GM19240 (cell line): ENCODE measurements at regions not wholly inside any gene's neighbourhood (a gene's known extent, or its start where the extent isn't known, plus 50 kb on each side); places are given as distances from the start of the nearest gene placed in this dataset.

Experiments used
- DNase-seq: peaks from one replicate; pipeline ENCODE4 v3.0.0; 2011; ENCODE audit warnings: low spot score; ENCODE audit not compliant: insufficient read length

DNA sequence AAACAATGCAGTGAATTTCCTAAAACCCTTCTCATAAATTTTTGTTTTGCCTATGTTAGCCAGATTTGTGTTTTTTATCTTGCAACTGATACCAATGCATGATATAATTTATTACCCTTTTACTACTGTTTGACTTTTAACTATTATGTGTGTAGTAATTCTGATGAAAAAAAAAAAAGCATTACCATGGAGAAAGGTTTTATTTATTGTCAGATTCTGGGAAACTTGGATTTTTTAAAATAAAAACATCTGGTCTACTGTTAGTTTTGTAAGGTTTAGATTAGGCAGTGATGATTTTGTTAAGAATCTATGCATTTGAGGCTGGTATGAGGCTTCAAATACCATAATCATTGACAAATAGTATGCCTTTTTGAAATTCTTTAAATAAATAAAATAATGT is 470.4 kb upstream of the ROBO1 start:
- DNase-seq, result no peak

DNA sequence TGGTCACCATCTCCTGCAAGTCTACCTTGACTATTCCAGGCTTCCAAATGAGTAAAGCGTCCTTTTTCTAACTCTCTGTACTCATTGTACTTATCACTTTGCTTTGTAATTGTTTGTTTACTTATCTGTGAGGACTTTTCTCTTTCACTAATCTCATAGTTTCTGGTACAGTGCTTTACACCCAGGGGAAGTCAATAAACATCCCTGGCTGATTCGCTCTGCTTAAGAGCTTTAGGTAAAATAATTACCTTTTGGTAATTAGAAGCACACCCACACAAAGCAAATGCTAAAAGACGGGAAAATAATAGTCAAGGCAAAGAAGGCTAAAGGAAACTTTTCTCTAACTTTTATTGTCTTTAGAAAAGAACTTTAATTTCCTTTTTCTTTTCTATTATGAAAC is 466.9 kb upstream of the ROBO1 start:
- DNase-seq, result no peak

GRCh38 chr3:80233576-80233975 is 465.8 kb upstream of the ROBO1 start:
- no peak for DNase-seq

DNA sequence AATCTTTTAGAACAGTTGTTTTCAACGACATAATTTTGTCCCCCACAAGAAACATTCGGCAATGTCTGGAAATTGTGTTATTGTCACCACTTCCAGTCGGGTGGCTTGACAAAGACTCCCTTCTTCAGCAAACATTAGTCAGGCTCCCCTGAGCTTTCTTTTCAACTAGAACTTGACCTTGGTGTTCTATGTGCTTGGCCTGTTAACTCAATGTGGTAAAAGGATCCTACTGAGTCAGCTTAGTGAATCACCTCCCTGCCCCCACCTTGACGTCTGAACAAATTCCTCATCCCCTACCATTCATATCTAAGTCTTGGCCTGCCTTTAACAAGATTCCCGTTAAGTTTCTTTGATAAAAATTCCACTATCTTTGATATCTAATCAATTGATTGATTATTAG is 465.0 kb upstream of the ROBO1 start:
- DNase-seq, result no peak

DNA sequence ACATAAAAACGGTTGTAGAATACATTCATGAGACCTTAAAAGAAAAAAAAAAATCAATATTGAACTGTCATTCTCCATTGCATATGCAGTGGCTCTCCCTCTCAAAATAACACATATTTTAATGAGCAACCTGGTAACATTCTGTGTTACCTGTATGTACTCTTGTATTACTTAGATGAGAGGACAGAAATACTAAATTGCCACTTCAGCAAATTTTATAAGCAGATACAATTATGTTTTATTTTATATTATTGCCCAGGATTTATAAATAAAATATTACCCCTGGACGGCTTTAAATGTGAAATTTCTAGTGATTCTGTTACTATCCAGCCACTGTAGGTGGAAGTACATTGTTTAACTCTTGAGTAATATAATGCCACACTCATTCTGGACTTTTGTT is 463.2 kb upstream of the ROBO1 start:
- no peak for DNase-seq

GRCh38 chr3:80227216-80227615 is 459.4 kb upstream of the ROBO1 start:
- no peak for DNase-seq

GRCh38 chr3:80215191-80215590 is 447.4 kb upstream of the ROBO1 start:
- no peak for DNase-seq

DNA sequence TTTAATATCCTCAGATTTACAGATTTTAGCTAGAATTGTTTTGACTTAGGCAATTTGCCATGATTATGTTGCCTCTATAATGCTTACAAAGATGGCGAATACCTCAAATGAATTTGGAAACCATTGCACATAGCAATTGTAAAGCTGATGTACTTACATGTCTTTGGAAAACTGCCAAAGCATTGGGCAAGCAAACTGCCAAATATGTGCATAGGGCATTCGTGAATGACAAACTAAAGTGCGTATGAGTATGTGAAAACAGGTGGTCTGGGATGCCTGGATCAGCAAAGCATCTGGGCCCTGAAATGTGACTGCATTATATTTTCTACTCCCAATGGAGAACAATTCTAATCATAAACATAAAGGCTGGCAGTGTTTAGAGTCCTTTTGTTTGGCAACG is 445.3 kb upstream of the ROBO1 start:
- DNase-seq, result no peak

DNA sequence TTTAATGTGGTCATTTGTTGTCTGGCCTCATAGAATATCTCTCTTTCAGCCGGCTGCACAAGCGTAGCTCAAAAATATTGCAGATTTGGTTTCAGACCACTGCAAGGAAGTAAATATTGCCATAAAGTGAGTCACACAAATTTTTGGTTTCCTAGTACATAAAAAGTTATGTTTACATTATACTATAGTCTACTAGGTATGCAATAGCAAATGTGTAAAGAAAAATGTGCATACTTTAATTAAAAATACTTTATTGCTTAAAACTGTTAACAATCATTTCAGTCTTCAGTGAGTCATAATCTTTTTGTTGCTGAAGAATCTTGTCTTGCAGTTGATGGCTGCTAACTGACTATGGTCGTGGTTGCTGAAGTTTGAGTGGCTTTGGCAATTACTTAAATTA is 425.1 kb upstream of the ROBO1 start:
- DNase-seq, result no peak

- DNase-seq, result no peak
Measured at GRCh38 chr3:80190051-80190450, 422.3 kb upstream of the ROBO1 start.

GRCh38 chr3:80187981-80188380 is 420.2 kb upstream of the ROBO1 start:
- DNase-seq, result no peak

GRCh38 chr3:80159990-80160506 is 392.2 kb upstream of the ROBO1 start:
- no peak for DNase-seq

- DNase-seq, result no peak
Measured at GRCh38 chr3:80158332-80158731, 390.5 kb upstream of the ROBO1 start.

- DNase-seq, result no peak
Measured at GRCh38 chr3:80157546-80157945, 389.7 kb upstream of the ROBO1 start.

- no peak for DNase-seq
Measured at GRCh38 chr3:80152692-80153091, 384.9 kb upstream of the ROBO1 start.

GRCh38 chr3:80142714-80143113 is 374.9 kb upstream of the ROBO1 start:
- DNase-seq, result no peak

DNA sequence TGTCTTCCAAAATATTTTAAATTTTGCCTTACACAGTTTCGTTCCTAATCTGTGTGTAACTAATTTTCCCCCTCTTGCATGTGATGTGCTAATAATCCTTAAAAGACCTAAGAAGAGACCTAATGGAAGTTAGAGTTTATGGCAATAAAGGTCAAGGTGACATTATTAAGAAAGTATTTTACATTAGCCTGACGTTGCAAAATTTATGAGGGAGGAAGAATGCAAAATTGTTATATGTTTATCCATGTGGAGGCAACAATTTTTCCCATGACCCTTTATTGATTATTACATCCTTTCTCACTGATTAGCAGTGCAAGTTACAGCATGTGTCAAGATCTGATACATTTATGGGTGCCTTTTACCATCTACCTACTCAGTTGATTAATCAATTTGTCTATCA is 373.8 kb upstream of the ROBO1 start:
- DNase-seq, result no peak

DNA sequence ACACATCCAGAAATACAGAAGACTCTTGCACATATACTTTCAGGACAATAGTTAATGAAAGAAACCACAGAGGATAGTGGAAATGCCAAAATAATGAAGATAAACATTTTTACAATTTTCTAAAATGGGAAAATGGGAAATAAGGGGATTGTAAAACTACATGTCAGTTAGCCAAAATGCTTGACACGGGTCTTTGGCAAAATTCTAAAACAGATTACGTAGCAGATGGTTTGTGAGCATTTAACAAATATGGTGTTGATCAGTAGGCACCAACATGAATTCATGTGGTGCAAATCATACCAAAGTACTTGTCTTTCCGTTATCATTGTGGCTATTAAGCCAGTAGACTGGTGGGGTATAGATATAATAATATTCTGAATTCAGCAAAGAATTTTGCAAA is 348.5 kb upstream of the ROBO1 start:
- no peak for DNase-seq

DNA sequence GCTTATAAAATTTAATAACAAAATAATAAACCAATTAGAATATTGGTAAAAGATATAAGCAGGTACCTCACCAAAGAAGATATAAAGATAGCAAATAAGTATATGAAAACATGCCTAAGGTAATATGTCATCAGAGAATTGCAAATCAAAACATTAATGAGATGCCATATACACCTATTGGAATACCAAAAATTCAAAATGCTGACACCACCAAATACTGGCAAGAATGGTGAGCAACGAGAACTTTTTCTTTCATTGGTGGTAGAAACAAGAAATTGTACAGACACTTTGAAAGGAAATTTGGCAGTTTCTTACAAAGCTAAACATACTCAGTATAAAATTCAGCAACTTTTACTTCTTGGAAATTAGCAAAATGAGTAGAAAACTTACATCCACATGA is 346.9 kb upstream of the ROBO1 start:
- no peak for DNase-seq

GRCh38 chr3:80113331-80113730 is 345.5 kb upstream of the ROBO1 start:
- no peak for DNase-seq

- DNase-seq, result no peak
Measured at GRCh38 chr3:80099559-80100066, 331.8 kb upstream of the ROBO1 start.

GRCh38 chr3:80097674-80098073 is 329.9 kb upstream of the ROBO1 start:
- no peak for DNase-seq

DNA sequence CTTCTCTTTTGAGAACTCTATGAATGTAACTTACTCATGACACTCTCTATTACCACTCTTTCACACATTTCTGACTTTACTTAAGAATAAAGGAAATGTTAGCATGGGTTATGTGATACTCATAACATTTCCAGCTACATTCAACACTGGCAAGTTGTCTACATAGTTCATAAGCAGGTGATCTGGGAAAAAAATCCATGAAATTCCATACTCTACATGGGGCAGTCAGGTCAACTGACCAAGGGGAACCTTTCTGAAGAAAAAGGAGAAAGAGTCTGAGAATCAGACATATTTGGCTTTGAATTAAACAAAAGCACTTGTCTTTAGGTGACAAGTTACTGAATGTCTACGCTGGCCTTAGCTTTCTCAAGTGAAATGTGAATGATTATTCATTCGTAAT is 329.1 kb upstream of the ROBO1 start:
- DNase-seq, result no peak

DNA sequence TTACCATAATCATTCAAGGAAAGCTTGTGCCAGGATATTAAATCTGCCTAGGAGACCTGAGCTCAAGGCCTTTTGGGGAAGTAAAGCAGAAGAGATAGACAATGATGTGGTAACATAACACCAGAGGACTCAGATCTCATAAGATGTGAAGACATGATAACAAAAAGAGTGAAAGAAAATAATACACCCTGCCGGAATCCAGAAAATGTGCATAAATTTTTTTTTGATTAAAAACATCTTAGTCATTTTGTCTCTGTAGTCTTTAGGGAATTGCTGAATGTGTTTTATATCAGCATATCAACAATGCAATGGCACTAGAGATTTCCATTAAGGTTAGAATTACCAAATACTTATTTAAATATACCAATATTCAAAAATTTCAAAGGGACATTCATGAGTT is 326.8 kb upstream of the ROBO1 start:
- DNase-seq, result no peak
